Vagina (tissue), 2 donors: ENCODE measurements at regions not wholly inside any gene's neighbourhood (a gene's known extent, or its start where the extent isn't known, plus 50 kb on each side); places are given as distances from the start of the nearest gene placed in this dataset.

Source experiments
- DNase-seq, 2 donors: peaks; one replicate each; pipeline ENCODE4 v3.0.0-alpha.2; 2017; ENCODE audit errors: extremely low spot score in 2 of 2
- H3K27ac ChIP-seq: fragments of 200-600 bp; sonication (generic); one replicate; pipeline ENCODE4 v1.5.1; 2019
- H3K27me3 ChIP-seq: fragments of 200-600 bp; sonication (generic); one replicate; pipeline ENCODE4 v1.5.1; 2019
- H3K36me3 ChIP-seq, 2 donors: fragments of 200-600 bp; sonication (generic); one replicate each; pipeline ENCODE4 v1.5.1; 2017 to 2019
- H3K4me1 ChIP-seq: fragments of 200-600 bp; sonication (generic); one replicate; pipeline ENCODE4 v1.5.1; 2019
- H3K4me3 ChIP-seq, 2 donors: fragments of 200-600 bp; sonication (generic); 1 replicate in 1 of 2; 2 replicates in 1 of 2; pipeline ENCODE4 v1.5.1; 2016 to 2019
- H3K9me3 ChIP-seq: fragments of 200-600 bp; sonication (generic); one replicate; pipeline ENCODE4 v1.5.1; 2019
- POLR2A ChIP-seq, 2 donors: fragments of 450-650 bp; IDR thresholded peaks; one replicate each; pipeline ENCODE4 v1.6.1; 2017; ENCODE audit warnings: antibody characterized with exemption in 2 of 2, mild to moderate bottlenecking in 2 of 2, moderate library complexity in 2 of 2
- POLR2AphosphoS5 ChIP-seq, 2 donors: sonication (generic); formaldehyde crosslinking; IDR thresholded peaks; one replicate each; pipeline ENCODE4 v1.9.0; 2017; ENCODE audit warnings: antibody characterized with exemption in 2 of 2, mild to moderate bottlenecking in 2 of 2, low read depth in 1 of 2; ENCODE audit not compliant: insufficient read depth in 1 of 2
- intact Hi-C: fragments of 100-400 bp; cut with DNase I; formaldehyde crosslinking; loops from one replicate; pipeline ENCODE4 v1.15.1; 2023
- TF ChIP-seq, protein P1 (sequence below), 3 experiments: fragments of 450-650 bp in 2 of 3; fragments of 200-600 bp in 1 of 3; sonication (generic) in 1 of 3; IDR thresholded peaks; one replicate each; pipeline ENCODE4 v1.5.1; 2017 to 2019; ENCODE audit warnings: antibody characterized with exemption in 3 of 3, mild to moderate bottlenecking in 2 of 3, moderate library complexity in 2 of 3

DNA sequence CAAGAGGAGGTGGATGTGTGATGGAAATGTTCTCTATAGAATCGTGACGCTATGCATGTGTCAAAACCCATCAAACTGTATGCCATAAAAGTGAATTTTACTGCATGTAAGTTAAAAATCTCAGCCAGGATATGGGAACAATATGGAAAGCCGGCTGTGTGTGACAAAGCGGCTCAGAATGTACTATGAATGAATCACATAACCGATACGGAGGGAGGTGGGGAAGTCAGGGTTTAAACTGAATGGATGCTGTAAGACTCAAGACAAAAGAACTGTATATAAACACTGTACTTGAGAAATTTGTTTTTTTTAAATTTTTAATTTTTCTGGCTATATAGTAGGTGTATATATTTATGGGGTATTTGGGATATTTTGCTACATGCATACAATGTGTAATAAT lies 111.6 kb upstream of the PDE4B start:
- no peaks in the 10 kb centered on the region for H3K36me3 ChIP-seq
- TF ChIP-seq, protein P1, sequence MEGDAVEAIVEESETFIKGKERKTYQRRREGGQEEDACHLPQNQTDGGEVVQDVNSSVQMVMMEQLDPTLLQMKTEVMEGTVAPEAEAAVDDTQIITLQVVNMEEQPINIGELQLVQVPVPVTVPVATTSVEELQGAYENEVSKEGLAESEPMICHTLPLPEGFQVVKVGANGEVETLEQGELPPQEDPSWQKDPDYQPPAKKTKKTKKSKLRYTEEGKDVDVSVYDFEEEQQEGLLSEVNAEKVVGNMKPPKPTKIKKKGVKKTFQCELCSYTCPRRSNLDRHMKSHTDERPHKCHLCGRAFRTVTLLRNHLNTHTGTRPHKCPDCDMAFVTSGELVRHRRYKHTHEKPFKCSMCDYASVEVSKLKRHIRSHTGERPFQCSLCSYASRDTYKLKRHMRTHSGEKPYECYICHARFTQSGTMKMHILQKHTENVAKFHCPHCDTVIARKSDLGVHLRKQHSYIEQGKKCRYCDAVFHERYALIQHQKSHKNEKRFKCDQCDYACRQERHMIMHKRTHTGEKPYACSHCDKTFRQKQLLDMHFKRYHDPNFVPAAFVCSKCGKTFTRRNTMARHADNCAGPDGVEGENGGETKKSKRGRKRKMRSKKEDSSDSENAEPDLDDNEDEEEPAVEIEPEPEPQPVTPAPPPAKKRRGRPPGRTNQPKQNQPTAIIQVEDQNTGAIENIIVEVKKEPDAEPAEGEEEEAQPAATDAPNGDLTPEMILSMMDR (IDR thresholded peaks at IDR 0.05): no peak
- TF ChIP-seq POLR2A (IDR thresholded peaks at IDR 0.05) (no peak), POLR2AphosphoS5 (IDR thresholded peaks at IDR 0.05; ENCODE audit: insufficient read depth in 1 of 2, low read depth in 1 of 2) (no peak)
- intact Hi-C loops: loop anchor here (10.0 kb wide), 2 partner anchors 246 to 606 kb away; no protein-coding TSS in a partner anchor

DNA sequence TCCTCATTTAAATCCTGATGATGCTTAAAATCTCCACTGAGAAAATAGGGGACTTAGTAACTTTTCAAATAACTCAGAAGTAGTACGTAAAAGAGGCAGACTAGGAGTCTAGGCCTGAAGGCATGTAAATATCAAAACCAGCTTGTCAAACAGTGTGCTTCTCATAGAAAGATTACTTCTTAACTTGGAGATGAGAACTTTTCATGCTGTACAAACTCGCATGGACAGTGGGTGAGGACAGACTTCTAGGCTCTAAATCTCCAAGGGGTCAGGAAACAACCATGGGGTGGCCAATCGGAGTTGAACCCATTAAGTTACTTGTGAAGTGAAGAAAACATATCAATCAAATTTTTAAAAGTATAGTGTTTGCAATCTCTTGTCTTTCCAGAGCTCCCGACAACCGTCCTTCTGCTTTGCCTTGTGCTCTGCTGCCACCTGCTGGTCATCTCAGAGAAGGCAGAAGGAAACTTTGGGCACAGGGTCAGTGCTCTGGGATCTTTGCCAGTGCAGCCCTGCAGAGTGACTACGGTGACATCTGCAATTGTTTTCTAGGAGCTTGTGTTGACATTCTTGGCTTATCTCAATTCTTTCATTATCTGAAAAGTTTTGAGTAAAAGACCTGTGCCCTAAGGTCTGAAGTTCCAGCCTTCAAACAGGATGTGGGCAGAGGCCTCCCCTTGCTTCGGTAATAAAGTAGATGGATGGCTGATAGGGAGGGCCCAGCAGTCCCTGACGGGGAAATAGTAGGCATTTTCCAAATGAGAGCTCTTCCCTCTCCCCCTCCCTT lies 105.1 kb upstream of the PDE4B start:
- H3K27me3 ChIP-seq: no peaks in the 10 kb centered on the region
- H3K4me3 ChIP-seq: no peak overlapping the region
- H3K36me3 ChIP-seq: no peaks in the 10 kb centered on the region
- TF ChIP-seq POLR2AphosphoS5 (IDR thresholded peaks at IDR 0.05; ENCODE audit: insufficient read depth in 1 of 2, low read depth in 1 of 2) (no peak), POLR2A (IDR thresholded peaks at IDR 0.05) (no peak)
- TF ChIP-seq, protein P1 (IDR thresholded peaks at IDR 0.05): peak; percentile 86 to 97 (median 89)
- intact Hi-C loops: loop anchor here (10.0 kb wide), 2 partner anchors 253 to 613 kb away; no protein-coding TSS in a partner anchor
- peaks cover 15% of the 10 kb centered on the region for H3K4me1 ChIP-seq
- no peaks in the 10 kb centered on the region for H3K9me3 ChIP-seq
- DNase-seq: no peak
- H3K27ac ChIP-seq: no peak overlapping the region

More for the DNA sequence above, 111.6 kb upstream of the PDE4B start:
- H3K4me1 ChIP-seq: no peaks in the 10 kb centered on the region
- H3K27me3 ChIP-seq: no peaks in the 10 kb centered on the region
- DNase-seq: no peak
- H3K27ac ChIP-seq: no peak overlapping the region
- H3K4me3 ChIP-seq: no peak overlapping the region
- H3K9me3 ChIP-seq: no peaks in the 10 kb centered on the region

DNA sequence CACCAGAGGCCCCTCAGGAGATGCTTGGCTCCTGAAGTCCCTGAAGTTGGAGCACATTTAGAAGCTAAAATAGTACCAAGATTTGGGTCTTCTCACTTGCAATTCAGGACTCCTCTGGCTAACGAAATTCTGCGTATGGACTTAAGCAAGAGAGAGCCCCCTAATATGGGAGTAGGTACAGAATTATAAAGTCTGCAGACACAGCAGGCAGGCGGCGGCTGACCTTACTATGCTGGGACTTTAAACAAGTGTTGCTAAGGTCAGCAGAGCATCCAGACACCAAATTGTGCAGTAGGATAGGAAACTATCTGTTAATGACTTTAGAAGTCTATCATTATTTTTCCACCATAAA lies 104.5 kb upstream of the PDE4B start:
- intact Hi-C loops: loop anchor here (10.0 kb wide), 2 partner anchors 253 to 613 kb away; no protein-coding TSS in a partner anchor
- H3K36me3 ChIP-seq: no peaks in the 10 kb centered on the region
- no peaks in the 10 kb centered on the region for H3K9me3 ChIP-seq
- H3K4me1 ChIP-seq: peaks cover 15% of the 10 kb centered on the region
- no peak for TF ChIP-seq POLR2A (IDR thresholded peaks at IDR 0.05)
- TF ChIP-seq, protein P1 (IDR thresholded peaks at IDR 0.05): no peak
- TF ChIP-seq POLR2AphosphoS5 (IDR thresholded peaks at IDR 0.05; ENCODE audit: insufficient read depth in 1 of 2, low read depth in 1 of 2): no peak
- H3K27ac ChIP-seq: no peak overlapping the region
- no peaks in the 10 kb centered on the region for H3K27me3 ChIP-seq
- no peak for DNase-seq
- no peak overlapping the region for H3K4me3 ChIP-seq

DNA sequence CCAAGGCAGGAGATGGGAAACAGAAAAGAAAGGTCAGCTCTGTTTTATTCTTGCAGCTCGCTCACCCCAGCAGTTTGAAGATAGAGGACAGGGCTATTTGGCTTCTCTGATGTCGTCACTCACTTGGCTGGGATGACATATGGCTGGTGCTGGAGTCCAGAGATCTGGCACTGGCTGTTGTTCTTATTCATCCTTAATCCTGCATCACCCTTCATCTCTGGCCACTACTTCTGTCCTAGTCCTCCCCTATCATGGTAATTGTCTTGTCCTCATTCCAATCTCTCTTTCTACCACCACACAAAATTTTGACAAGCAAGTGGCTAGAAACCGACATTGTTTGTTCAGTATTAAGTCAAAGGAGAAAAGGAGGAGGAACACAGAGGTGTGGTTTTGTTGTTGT lies 103.8 kb upstream of the PDE4B start:
- no peak overlapping the region for H3K27ac ChIP-seq
- H3K4me3 ChIP-seq: no peak overlapping the region
- no peak for TF ChIP-seq POLR2A (IDR thresholded peaks at IDR 0.05)
- TF ChIP-seq, protein P1 (IDR thresholded peaks at IDR 0.05): no peak
- no peak for TF ChIP-seq POLR2AphosphoS5 (IDR thresholded peaks at IDR 0.05; ENCODE audit: insufficient read depth in 1 of 2, low read depth in 1 of 2)
- H3K27me3 ChIP-seq: no peaks in the 10 kb centered on the region
- H3K4me1 ChIP-seq: peaks cover 15% of the 10 kb centered on the region
- intact Hi-C loops: loop anchor here (10.0 kb wide), 2 partner anchors 254 to 614 kb away; no protein-coding TSS in a partner anchor
- H3K36me3 ChIP-seq: no peaks in the 10 kb centered on the region
- no peak for DNase-seq
- H3K9me3 ChIP-seq: no peaks in the 10 kb centered on the region
